ENCODE measurements at regions not wholly inside any gene's neighbourhood (a gene's known extent, or its start where the extent isn't known, plus 50 kb on each side); places are given as distances from the start of the nearest gene placed in this dataset.

DNA sequence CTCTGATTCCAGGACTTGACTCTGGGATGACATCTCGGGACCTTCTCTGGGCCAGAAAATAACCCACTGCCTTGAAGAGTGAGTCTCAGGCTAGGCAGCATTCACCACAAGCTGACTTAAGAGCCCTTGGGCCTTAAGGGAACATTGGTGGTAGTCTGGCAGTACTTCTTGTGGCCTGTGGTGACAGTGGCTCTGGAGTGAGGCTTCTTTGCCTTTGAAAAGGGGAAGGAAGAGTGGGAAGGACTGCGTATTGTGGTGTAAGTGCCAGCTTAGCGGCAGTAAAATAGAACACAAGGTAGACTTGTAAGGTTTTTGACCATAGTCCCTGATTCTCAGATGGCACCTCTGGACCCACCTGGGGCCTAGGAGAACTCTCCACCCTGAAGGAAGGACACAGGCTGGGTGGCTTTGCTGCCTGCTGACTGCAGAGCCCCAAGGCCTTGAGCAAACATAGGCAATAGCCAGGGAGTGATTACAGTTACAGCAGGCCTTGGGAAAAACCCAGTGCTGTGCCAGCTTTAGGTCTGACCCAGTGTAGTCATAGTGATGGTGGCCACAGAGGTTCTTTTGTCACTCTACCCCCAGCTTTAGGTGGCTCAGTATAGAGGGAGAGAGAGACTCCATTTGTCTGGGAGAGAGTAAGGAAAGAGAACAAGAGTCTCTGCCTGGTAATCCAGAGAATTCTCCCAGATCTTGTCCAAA lies 483.9 kb downstream of the SH2D4B start:
- TF ChIP-seq CTCF (IDR thresholded peaks at IDR 0.05; ENCODE audit: insufficient read depth, low read length): no peak
- TF ChIP-seq, protein P1, sequence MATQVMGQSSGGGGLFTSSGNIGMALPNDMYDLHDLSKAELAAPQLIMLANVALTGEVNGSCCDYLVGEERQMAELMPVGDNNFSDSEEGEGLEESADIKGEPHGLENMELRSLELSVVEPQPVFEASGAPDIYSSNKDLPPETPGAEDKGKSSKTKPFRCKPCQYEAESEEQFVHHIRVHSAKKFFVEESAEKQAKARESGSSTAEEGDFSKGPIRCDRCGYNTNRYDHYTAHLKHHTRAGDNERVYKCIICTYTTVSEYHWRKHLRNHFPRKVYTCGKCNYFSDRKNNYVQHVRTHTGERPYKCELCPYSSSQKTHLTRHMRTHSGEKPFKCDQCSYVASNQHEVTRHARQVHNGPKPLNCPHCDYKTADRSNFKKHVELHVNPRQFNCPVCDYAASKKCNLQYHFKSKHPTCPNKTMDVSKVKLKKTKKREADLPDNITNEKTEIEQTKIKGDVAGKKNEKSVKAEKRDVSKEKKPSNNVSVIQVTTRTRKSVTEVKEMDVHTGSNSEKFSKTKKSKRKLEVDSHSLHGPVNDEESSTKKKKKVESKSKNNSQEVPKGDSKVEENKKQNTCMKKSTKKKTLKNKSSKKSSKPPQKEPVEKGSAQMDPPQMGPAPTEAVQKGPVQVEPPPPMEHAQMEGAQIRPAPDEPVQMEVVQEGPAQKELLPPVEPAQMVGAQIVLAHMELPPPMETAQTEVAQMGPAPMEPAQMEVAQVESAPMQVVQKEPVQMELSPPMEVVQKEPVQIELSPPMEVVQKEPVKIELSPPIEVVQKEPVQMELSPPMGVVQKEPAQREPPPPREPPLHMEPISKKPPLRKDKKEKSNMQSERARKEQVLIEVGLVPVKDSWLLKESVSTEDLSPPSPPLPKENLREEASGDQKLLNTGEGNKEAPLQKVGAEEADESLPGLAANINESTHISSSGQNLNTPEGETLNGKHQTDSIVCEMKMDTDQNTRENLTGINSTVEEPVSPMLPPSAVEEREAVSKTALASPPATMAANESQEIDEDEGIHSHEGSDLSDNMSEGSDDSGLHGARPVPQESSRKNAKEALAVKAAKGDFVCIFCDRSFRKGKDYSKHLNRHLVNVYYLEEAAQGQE (IDR thresholded peaks at IDR 0.05; ENCODE audit: insufficient replicate concordance, low read depth): no peak

Measured in HL-60 (cell line).